Mucosa of rectum (tissue), 2 donors: ENCODE measurements at regions not wholly inside any gene's neighbourhood (a gene's known extent, or its start where the extent isn't known, plus 50 kb on each side); places are given as distances from the start of the nearest gene placed in this dataset.

Experiments
- H3K27ac ChIP-seq, 2 donors: one replicate each; pipeline ENCODE4 v1.7.0; 2013; ENCODE audit warnings: inconsistent platforms in 2 of 2, low read depth in 2 of 2, low read length in 2 of 2
- H3K27me3 ChIP-seq, 2 donors: one replicate each; pipeline ENCODE4 v1.7.0; 2013; ENCODE audit warnings: low read length in 2 of 2; ENCODE audit not compliant: control insufficient read depth in 2 of 2, insufficient read depth in 2 of 2
- H3K36me3 ChIP-seq, 2 donors: one replicate each; pipeline ENCODE4 v1.7.0; 2013; ENCODE audit warnings: low read length in 2 of 2; ENCODE audit not compliant: control insufficient read depth in 2 of 2, insufficient read depth in 2 of 2
- H3K4me1 ChIP-seq, 2 donors: one replicate each; pipeline ENCODE4 v1.7.0; 2013; ENCODE audit warnings: low read length in 2 of 2, mild to moderate bottlenecking in 1 of 2; ENCODE audit not compliant: control insufficient read depth in 2 of 2, insufficient read depth in 2 of 2
- H3K4me3 ChIP-seq, 2 donors: one replicate each; pipeline ENCODE4 v1.7.0; 2013; ENCODE audit warnings: low read length in 2 of 2
- H3K9ac ChIP-seq, 2 donors: one replicate each; pipeline ENCODE4 v1.7.0; 2013; ENCODE audit warnings: low read length in 2 of 2, low read depth in 1 of 2, mild to moderate bottlenecking in 1 of 2
- H3K9me3 ChIP-seq, 2 donors: one replicate each; pipeline ENCODE4 v1.7.0; 2013; ENCODE audit warnings: low read length in 2 of 2; ENCODE audit not compliant: control insufficient read depth in 2 of 2
- donor health status: healthy.
- donor health status: Normal muscosa, but diverticular disease.

DNA sequence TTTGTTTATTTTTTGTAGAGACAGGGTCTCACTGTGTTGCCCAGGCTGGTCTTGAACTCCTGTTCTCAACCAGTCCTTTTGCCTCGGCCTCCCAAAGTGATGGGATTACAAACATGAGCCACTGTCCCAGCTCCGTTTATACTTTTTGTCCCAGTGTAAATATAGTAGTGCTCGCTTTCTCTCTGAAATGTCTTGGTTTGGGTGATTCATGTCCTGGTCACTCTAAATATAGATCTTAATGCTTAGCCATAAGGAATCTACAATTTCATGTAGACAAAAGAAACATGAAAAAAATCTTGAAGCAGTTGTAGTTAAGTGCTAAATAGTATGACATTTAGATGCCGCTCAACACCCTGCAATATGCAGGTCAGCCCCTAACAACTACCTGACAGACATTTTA lies 126.9 kb downstream of the KATNIP start:
- H3K4me1 ChIP-seq, result no peaks in the 10 kb centered on the region
- H3K9ac ChIP-seq, result no peak overlapping the region
- H3K9me3 ChIP-seq, result no peaks in the 10 kb centered on the region
- no peak overlapping the region for H3K27ac ChIP-seq
- no peak overlapping the region for H3K4me3 ChIP-seq
- peaks cover 19 to 27% of the 10 kb centered on the region in 2 donors for H3K36me3 ChIP-seq
- no peaks in the 10 kb centered on the region for H3K27me3 ChIP-seq

DNA sequence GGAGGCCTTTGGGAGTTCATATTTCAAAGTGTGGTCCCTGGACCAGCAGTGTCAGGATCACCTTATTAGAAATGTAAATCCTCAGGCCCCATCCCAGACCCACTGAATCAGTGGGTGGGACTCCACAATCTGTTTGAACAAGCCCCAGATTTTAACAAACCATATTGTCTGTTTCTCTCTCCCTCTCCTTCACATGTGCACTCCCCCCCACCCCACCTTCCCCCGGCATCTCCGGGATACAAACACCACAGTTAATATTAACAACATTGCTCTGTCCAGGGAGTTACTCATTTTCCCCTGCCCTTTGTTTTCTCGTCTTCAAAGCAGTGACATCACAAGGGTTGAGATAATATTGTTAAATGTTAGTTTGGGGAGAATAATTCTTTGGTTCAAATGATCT lies 127.3 kb downstream of the KATNIP start:
- no peaks in the 10 kb centered on the region for H3K27me3 ChIP-seq
- H3K9ac ChIP-seq, result no peak overlapping the region
- no peak overlapping the region for H3K4me3 ChIP-seq
- H3K9me3 ChIP-seq, result no peaks in the 10 kb centered on the region
- peaks cover 23 to 28% of the 10 kb centered on the region in 2 donors for H3K36me3 ChIP-seq
- H3K4me1 ChIP-seq, result no peaks in the 10 kb centered on the region
- H3K27ac ChIP-seq, result no peak overlapping the region

DNA sequence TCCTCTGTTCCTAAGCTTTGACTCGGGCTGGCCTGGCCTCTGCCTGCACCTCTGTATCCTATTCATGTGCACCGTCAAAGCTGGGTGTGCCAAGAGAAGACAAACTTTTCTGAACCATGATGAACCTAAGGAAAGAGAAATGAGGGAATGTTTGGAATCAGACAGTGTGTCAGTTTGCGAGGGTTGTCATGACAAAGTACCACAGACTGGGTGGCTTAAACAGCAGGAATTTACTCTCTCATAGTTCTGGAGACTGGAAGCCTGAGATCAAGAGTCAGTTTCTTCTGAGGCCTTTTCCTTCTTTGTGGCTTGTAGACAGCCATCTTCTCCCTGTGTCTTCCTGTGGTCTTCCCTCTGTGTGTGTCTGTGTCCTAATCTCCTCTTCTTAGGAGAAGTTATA lies 129.0 kb downstream of the KATNIP start:
- Histone ChIP-seq H3K4me3 (no peak overlapping the region), H3K36me3 (peaks cover 31 to 36% of the 10 kb centered on the region in 2 donors), H3K27ac (no peak overlapping the region)

DNA sequence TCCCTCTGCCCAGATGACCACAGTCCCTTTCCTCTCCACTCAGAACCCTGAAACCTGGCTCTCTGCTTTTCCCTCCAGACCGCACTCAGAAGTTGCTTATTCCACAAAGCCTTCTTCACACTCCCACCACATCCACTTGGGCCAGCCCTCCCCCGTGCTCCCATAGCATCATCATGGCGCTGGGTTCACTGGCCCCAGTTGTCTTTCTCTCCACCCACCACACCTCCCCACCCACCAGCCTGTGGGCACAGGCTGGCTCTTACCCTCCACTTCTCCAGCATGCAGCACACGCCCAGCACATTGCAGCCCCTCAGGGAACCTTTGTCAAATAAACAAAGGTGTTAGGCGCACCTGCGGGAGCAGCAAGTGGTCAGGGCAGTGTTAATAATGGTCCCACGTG lies 130.0 kb downstream of the KATNIP start:
- H3K36me3 ChIP-seq, result peaks cover 31 to 36% of the 10 kb centered on the region in 2 donors

More for the DNA sequence above, 129.0 kb downstream of the KATNIP start:
- no peaks in the 10 kb centered on the region for H3K27me3 ChIP-seq
- H3K4me1 ChIP-seq, result no peaks in the 10 kb centered on the region
- H3K9me3 ChIP-seq, result no peaks in the 10 kb centered on the region
- H3K9ac ChIP-seq, result no peak overlapping the region

DNA sequence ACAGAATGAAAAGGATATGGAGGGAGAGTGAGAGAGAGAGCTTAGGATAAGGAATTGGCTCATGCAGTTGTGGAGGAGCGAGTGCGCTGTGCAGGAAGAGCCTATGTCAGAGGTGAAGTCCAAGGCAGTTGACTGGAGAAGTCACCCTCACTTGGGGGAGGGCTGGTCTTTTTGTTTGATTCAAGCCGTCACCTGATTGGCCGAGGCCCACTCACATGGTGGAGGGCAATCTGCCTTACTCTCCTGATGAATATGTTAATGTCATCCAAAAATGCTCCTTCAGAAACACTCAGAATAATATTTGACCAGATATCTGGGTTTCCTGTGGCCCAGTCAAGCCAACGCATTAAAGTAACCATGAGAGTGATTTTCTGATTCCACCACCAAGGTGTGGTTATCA lies 131.7 kb downstream of the KATNIP start:
- Histone ChIP-seq H3K4me1 (no peaks in the 10 kb centered on the region), H3K9me3 (no peaks in the 10 kb centered on the region), H3K9ac (no peak overlapping the region), H3K4me3 (no peak overlapping the region), H3K27me3 (no peaks in the 10 kb centered on the region), H3K36me3 (peaks cover 31 to 36% of the 10 kb centered on the region in 2 donors), H3K27ac (no peak overlapping the region)

More for the DNA sequence above, 130.0 kb downstream of the KATNIP start:
- H3K9me3 ChIP-seq, result no peaks in the 10 kb centered on the region
- no peaks in the 10 kb centered on the region for H3K27me3 ChIP-seq
- no peaks in the 10 kb centered on the region for H3K4me1 ChIP-seq
- H3K9ac ChIP-seq, result no peak overlapping the region
- no peak overlapping the region for H3K4me3 ChIP-seq
- H3K27ac ChIP-seq, result no peak overlapping the region

DNA sequence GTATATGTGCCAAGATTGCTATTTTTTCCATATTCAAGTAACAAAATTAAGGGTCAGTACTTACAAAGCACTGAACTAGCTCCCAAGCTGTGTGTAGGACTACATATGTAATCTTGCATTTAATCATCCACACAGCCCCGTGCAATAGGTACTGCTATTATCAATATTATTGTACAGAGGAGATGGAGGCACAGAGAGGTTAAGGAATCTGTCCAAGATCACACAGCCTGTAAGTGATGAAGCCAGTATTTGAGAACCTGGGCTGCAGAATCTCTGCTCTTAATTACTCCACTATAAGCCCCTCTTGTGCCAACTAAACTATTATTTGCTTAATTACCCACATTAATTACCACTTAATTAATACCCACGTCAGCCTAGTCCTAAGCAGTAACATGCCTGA lies 134.1 kb downstream of the KATNIP start:
- no peak overlapping the region for H3K4me3 ChIP-seq
- H3K27ac ChIP-seq, result no peak overlapping the region
- no peaks in the 10 kb centered on the region for H3K9me3 ChIP-seq
- no peaks in the 10 kb centered on the region for H3K4me1 ChIP-seq
- peaks cover 19 to 21% of the 10 kb centered on the region in 2 donors for H3K36me3 ChIP-seq
- no peaks in the 10 kb centered on the region for H3K27me3 ChIP-seq
- no peak overlapping the region for H3K9ac ChIP-seq

DNA sequence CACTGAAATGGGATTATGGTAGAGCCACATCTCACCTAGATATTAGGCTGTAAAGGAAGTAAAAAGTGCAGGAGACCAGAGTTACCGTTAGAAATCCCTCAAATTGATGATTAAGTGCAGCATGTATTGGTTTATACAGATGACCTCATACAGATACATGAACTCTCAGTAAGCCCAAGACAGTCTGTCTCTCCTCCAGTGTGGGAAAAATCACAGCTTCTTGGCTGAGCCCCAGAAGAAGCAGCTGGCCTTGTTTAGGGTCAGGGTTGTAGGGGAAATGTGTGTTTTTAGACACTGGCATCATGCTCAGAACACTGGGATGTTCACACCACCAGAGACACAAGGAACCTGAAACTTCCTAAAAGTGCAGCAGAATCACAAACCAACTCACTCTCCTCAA lies 135.9 kb downstream of the KATNIP start:
- no peaks in the 10 kb centered on the region for H3K27me3 ChIP-seq
- no peak overlapping the region for H3K9ac ChIP-seq
- H3K4me1 ChIP-seq, result no peaks in the 10 kb centered on the region
- H3K27ac ChIP-seq, result no peak overlapping the region
- no peak overlapping the region for H3K4me3 ChIP-seq
- no peaks in the 10 kb centered on the region for H3K9me3 ChIP-seq
- H3K36me3 ChIP-seq, result peaks cover 16 to 19% of the 10 kb centered on the region in 2 donors

DNA sequence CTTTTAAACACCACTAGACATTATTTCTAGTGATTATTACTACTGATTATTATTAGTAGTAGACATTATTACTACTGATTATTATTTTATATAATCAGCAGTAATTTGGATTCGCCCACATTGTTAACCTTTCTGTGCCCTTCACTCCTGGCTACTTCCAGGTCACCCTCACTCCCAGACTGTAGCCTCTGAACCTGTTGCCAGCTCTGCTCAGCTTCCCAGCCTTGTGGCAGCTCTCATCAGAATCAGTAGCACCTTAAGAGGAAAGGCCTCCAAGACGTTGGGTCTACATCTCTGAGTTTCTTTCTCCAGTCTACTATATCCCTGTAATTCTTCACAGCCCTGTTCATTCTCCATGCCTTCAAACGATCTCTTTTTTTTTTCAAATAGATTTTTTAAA lies 137.0 kb downstream of the KATNIP start:
- Histone ChIP-seq H3K27me3 (no peaks in the 10 kb centered on the region), H3K9ac (no peak overlapping the region), H3K4me1 (no peaks in the 10 kb centered on the region), H3K27ac (no peak overlapping the region), H3K4me3 (no peak overlapping the region), H3K9me3 (no peaks in the 10 kb centered on the region), H3K36me3 (peaks cover 11 to 12% of the 10 kb centered on the region in 2 donors)

DNA sequence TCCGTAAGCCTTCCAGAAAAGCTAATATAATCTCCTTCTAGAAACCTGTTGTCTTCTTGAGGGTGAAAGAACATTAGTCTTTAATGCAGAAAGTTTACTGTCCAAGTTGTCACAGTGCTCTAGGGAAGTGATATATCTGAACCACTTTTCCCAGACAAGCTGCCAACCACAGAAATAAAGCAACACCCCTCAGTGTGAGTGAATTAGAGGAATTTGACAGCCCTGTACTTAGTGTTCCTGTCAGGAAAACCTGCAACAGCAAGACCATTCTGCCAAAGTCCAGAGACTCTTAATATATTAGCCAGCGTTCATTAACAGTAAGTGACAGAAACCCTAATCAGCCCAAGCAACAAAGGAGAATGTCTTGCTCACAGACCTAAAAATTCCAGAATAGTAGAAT lies 137.7 kb downstream of the KATNIP start:
- no peak overlapping the region for H3K9ac ChIP-seq
- peaks cover 4 to 6% of the 10 kb centered on the region in 2 donors for H3K36me3 ChIP-seq
- H3K27ac ChIP-seq, result no peak overlapping the region
- no peaks in the 10 kb centered on the region for H3K4me1 ChIP-seq
- no peaks in the 10 kb centered on the region for H3K27me3 ChIP-seq
- no peak overlapping the region for H3K4me3 ChIP-seq
- H3K9me3 ChIP-seq, result no peaks in the 10 kb centered on the region

DNA sequence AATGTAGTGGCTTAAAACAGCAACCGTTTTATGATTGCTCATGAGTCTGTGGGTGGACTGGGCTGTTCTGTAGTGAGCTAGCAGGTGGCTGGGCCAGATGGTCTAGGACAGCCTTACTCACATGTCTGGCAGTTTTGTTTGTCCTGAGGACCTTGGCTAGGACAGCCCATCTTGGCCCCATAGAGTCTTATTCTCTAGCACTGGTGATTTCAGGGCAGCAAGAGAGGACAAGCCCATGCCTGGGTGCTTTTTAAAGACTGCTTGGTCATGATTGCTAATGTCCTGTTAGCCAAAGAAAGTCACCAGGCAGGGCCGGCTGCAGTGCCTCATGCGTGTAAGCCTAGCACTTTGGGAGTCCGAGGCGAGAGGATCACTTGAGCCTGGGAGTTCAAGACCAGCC lies 139.8 kb downstream of the KATNIP start:
- H3K4me1 ChIP-seq, result no peaks in the 10 kb centered on the region
- no peaks in the 10 kb centered on the region for H3K27me3 ChIP-seq
- H3K9me3 ChIP-seq, result no peaks in the 10 kb centered on the region
- no peaks in the 10 kb centered on the region for H3K36me3 ChIP-seq
- H3K4me3 ChIP-seq, result no peak overlapping the region
- no peak overlapping the region for H3K9ac ChIP-seq
- no peak overlapping the region for H3K27ac ChIP-seq

DNA sequence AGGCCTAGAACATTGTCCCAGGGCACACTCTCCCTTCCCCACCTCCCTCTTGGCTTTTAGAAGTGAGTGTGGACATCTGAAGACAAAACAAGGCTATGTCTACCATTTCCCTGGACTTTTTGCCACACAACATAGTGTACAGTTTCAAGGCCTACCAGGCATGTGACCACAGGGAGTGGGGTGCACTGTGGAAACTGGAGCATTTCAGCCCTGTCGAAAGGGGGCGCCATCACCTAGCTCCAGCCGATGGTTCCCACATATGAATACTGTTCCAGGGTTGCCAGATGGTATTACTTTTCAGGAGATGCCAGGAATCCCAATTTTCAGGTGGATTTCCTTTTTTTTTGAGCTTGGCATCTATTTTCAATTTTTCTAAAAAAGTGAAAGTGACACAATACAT lies 140.7 kb downstream of the KATNIP start:
- no peaks in the 10 kb centered on the region for H3K4me1 ChIP-seq
- H3K4me3 ChIP-seq, result no peak overlapping the region
- H3K27me3 ChIP-seq, result no peaks in the 10 kb centered on the region
- H3K9ac ChIP-seq, result no peak overlapping the region
- no peaks in the 10 kb centered on the region for H3K36me3 ChIP-seq
- no peak overlapping the region for H3K27ac ChIP-seq
- H3K9me3 ChIP-seq, result no peaks in the 10 kb centered on the region
